OCI-LY1 (cell line): ENCODE measurements at regions not wholly inside any gene's neighbourhood (a gene's known extent, or its start where the extent isn't known, plus 50 kb on each side); places are given as distances from the start of the nearest gene placed in this dataset.

Experiments
- H2AFZ ChIP-seq: fragments of 200-600 bp; sonication (generic), shearing (Covaris generic); 2 replicates; pipeline ENCODE4 v1.6.0; 2014; ENCODE audit warnings: antibody characterized with exemption, mild to moderate bottlenecking, low read length
- H3F3A ChIP-seq: fragments of 200-600 bp; sonication (generic), shearing (Covaris generic); 2 replicates; pipeline ENCODE4 v1.6.0; 2014; ENCODE audit warnings: mild to moderate bottlenecking, antibody characterized with exemption, low read length, moderate library complexity; ENCODE audit not compliant: insufficient read depth
- H3K27ac ChIP-seq: fragments of 200-600 bp; sonication (generic); 2 replicates; pipeline ENCODE4 v1.5.1; 2014; ENCODE audit warnings: low read length, mixed run types, mild to moderate bottlenecking, low read depth; ENCODE audit not compliant: poor library complexity, severe bottlenecking
- H3K27me3 ChIP-seq: fragments of 200-600 bp; sonication (generic); 2 replicates; pipeline ENCODE4 v1.6.0; 2014; ENCODE audit warnings: antibody characterized with exemption, mild to moderate bottlenecking, low read length, moderate library complexity; ENCODE audit not compliant: insufficient read depth
- H3K36me3 ChIP-seq: fragments of 200-600 bp; sonication (generic); 2 replicates; pipeline ENCODE4 v1.6.1; 2014; ENCODE audit warnings: mild to moderate bottlenecking, antibody characterized with exemption, low read length, moderate library complexity, mixed read lengths; ENCODE audit not compliant: insufficient read depth
- H3K4me1 ChIP-seq: fragments of 200-600 bp; sonication (generic); 2 replicates; pipeline ENCODE4 v1.5.1; 2014; ENCODE audit warnings: mild to moderate bottlenecking, low read length, moderate library complexity; ENCODE audit not compliant: insufficient read depth, severe bottlenecking
- H3K4me2 ChIP-seq: fragments of 200-600 bp; sonication (generic), shearing (Covaris generic); 2 replicates; pipeline ENCODE4 v1.6.1; 2014; ENCODE audit warnings: low read length
- H3K4me3 ChIP-seq: fragments of 200-600 bp; sonication (generic); 2 replicates; pipeline ENCODE4 v1.5.1; 2014; ENCODE audit warnings: low read length, low read depth, mild to moderate bottlenecking, mixed read lengths; ENCODE audit not compliant: poor library complexity, severe bottlenecking
- H3K79me2 ChIP-seq: fragments of 200-600 bp; shearing (Covaris generic); 2 replicates; pipeline ENCODE4 v1.6.1; 2016; ENCODE audit warnings: mixed run types, low read length, mixed read lengths; ENCODE audit not compliant: insufficient read depth
- H3K9ac ChIP-seq: fragments of 200-600 bp; sonication (generic), shearing (Covaris generic); 2 replicates; pipeline ENCODE4 v1.6.1; 2014; ENCODE audit warnings: mild to moderate bottlenecking, low read length, mixed read lengths
- H3K9me2 ChIP-seq: fragments of 200-600 bp; sonication (generic), shearing (Covaris generic); 2 replicates; pipeline ENCODE4 v1.6.1; 2014; ENCODE audit warnings: low read depth, mild to moderate bottlenecking, low read length, mixed read lengths
- H3K9me3 ChIP-seq: fragments of 200-600 bp; shearing (Covaris generic); 2 replicates; pipeline ENCODE4 v1.6.1; 2014; ENCODE audit warnings: low read length, mixed read lengths
- H4K20me1 ChIP-seq: fragments of 200-600 bp; sonication (generic), shearing (Covaris generic); 2 replicates; pipeline ENCODE4 v1.6.0; 2016; ENCODE audit warnings: mild to moderate bottlenecking, low read length; ENCODE audit not compliant: insufficient read depth
- EZH2 ChIP-seq: fragments of 200-600 bp; sonication (generic), shearing (Covaris generic); IDR thresholded peaks from 2 replicates; pipeline ENCODE4 v1.8.0; 2017; ENCODE audit warnings: borderline replicate concordance, mixed run types, mild to moderate bottlenecking, antibody characterized with exemption, low read length, moderate library complexity, mixed read lengths
- TF ChIP-seq, protein P1 (sequence below): fragments of 200-600 bp; sonication (generic), shearing (Covaris generic); IDR thresholded peaks from 2 replicates; pipeline ENCODE4 v1.5.1; 2017; ENCODE audit warnings: mild to moderate bottlenecking, antibody characterized with exemption, low read length, moderate library complexity, mixed read lengths

GRCh38 chr11:42528911-42529310, 782.9 kb upstream of the API5 start:
- Histone ChIP-seq H3K9me3 (no peaks in the 10 kb centered on the region), H3K4me3 (no peak overlapping the region), H3K9me2 (no peaks in the 10 kb centered on the region), H3K36me3 (no peaks in the 10 kb centered on the region), H3K4me1 (no peaks in the 10 kb centered on the region), H3K27ac (no peak overlapping the region), H2AFZ (no peak overlapping the region), H3K27me3 (no peaks in the 10 kb centered on the region), H3K4me2 (no peak overlapping the region), H3K79me2 (no peaks in the 10 kb centered on the region), H3F3A (no peaks in the 10 kb centered on the region), H4K20me1 (no peaks in the 10 kb centered on the region), H3K9ac (no peak overlapping the region)
- TF ChIP-seq EZH2 = no peak
- TF ChIP-seq, protein P1, sequence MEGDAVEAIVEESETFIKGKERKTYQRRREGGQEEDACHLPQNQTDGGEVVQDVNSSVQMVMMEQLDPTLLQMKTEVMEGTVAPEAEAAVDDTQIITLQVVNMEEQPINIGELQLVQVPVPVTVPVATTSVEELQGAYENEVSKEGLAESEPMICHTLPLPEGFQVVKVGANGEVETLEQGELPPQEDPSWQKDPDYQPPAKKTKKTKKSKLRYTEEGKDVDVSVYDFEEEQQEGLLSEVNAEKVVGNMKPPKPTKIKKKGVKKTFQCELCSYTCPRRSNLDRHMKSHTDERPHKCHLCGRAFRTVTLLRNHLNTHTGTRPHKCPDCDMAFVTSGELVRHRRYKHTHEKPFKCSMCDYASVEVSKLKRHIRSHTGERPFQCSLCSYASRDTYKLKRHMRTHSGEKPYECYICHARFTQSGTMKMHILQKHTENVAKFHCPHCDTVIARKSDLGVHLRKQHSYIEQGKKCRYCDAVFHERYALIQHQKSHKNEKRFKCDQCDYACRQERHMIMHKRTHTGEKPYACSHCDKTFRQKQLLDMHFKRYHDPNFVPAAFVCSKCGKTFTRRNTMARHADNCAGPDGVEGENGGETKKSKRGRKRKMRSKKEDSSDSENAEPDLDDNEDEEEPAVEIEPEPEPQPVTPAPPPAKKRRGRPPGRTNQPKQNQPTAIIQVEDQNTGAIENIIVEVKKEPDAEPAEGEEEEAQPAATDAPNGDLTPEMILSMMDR = no peak

- H3K27me3 ChIP-seq = no peaks in the 10 kb centered on the region
- no peaks in the 10 kb centered on the region for H4K20me1 ChIP-seq
- H3K79me2 ChIP-seq = no peaks in the 10 kb centered on the region
- no peaks in the 10 kb centered on the region for H3K9me2 ChIP-seq
- H3K9ac ChIP-seq = no peak overlapping the region
- H3K36me3 ChIP-seq = no peaks in the 10 kb centered on the region
- H3K4me3 ChIP-seq = no peak overlapping the region
- H2AFZ ChIP-seq = no peak overlapping the region
- no peaks in the 10 kb centered on the region for H3F3A ChIP-seq
- TF ChIP-seq, protein P1 = no peak
- TF ChIP-seq EZH2 = no peak
- no peaks in the 10 kb centered on the region for H3K4me1 ChIP-seq
- H3K27ac ChIP-seq = no peak overlapping the region
- no peak overlapping the region for H3K4me2 ChIP-seq
- no peaks in the 10 kb centered on the region for H3K9me3 ChIP-seq
Measured at GRCh38 chr11:42536611-42537360, 775.0 kb upstream of the API5 start.

DNA sequence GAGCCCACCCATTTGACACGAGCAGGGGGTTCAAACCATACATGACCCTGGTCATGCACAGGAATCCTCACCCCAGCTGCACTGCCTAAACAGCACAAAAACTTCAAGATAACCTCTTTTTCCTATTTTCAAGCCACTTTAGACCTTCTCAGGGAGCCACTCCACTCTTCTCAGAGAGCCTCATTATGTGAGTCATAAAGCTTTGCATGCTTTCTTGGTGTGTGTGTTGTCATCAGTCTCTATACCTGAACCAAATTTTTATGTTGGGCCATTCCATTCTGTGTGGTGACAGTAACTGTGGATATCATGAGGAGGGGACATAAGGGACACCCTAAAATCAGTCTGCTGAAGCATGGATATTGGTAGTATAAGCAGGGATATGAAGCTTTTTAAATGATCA, 769.5 kb upstream of the API5 start:
- H3K36me3 ChIP-seq = no peaks in the 10 kb centered on the region
- no peaks in the 10 kb centered on the region for H3K9me3 ChIP-seq
- no peaks in the 10 kb centered on the region for H3K79me2 ChIP-seq
- no peak overlapping the region for H3K27ac ChIP-seq
- H3F3A ChIP-seq = no peaks in the 10 kb centered on the region
- no peaks in the 10 kb centered on the region for H3K9me2 ChIP-seq
- no peak overlapping the region for H3K9ac ChIP-seq
- no peak overlapping the region for H3K4me3 ChIP-seq
- H2AFZ ChIP-seq = no peak overlapping the region
- no peaks in the 10 kb centered on the region for H4K20me1 ChIP-seq
- no peak overlapping the region for H3K4me2 ChIP-seq
- H3K4me1 ChIP-seq = no peaks in the 10 kb centered on the region
- no peak for TF ChIP-seq EZH2
- TF ChIP-seq, protein P1 = no peak
- H3K27me3 ChIP-seq = no peaks in the 10 kb centered on the region
